Right lobe of liver (tissue), 6 donors: ENCODE measurements at regions not wholly inside any gene's neighbourhood (a gene's known extent, or its start where the extent isn't known, plus 50 kb on each side); places are given as distances from the start of the nearest gene placed in this dataset.

Experiments
- ATAC-seq, 4 donors: fragments of 200-7000 bp; cut with Tn5 transposase; one replicate each; pipeline ENCODE4 v1.9.1; 2020; ENCODE audit warnings: mild to moderate bottlenecking in 4 of 4, moderate library complexity in 4 of 4
- DNase-seq, 3 donors: peaks; one replicate each; pipeline ENCODE4 v3.0.0-alpha.2; 2020
- H3K27ac ChIP-seq, 3 donors: fragments of 200-600 bp; one replicate each; pipeline ENCODE4 v1.8.0; 2022
- H3K27me3 ChIP-seq, 2 donors: fragments of 200-600 bp; one replicate each; pipeline ENCODE4 v1.8.0; 2022
- H3K36me3 ChIP-seq, 4 donors: fragments of 200-600 bp; sonication (generic) in 1 of 4; one replicate each; pipeline versions ENCODE4 v1.5.1 to v1.8.0; 2017 to 2022; ENCODE audit warnings: control low read depth in 1 of 4
- H3K4me1 ChIP-seq, 4 donors: fragments of 200-600 bp; sonication (generic) in 1 of 4; one replicate each; pipeline versions ENCODE4 v1.5.1 to v1.8.0; 2017 to 2022; ENCODE audit warnings: control low read depth in 1 of 4
- H3K4me3 ChIP-seq, 3 donors: fragments of 200-600 bp; one replicate each; pipeline ENCODE4 v1.8.0; 2022
- H3K9me3 ChIP-seq, 4 donors: fragments of 200-600 bp; sonication (generic) in 1 of 4; one replicate each; pipeline versions ENCODE4 v1.5.1 to v1.8.0; 2017 to 2022; ENCODE audit warnings: control low read depth in 1 of 4
- POLR2A ChIP-seq: fragments of 450-650 bp; IDR thresholded peaks from one replicate; pipeline ENCODE4 v1.6.1; 2017; ENCODE audit warnings: antibody characterized with exemption, mild to moderate bottlenecking
- WGBS: methylation state at CpG from one replicate; pipeline ENCODE4 v1.1.6; 2018; ENCODE audit warnings: low coverage, low lambda C conversion rate; ENCODE audit not compliant: insufficient coverage; ENCODE audit errors: missing lambda C conversion rate; 5-methylcytosine and 5-hydroxymethylcytosine counted together
- intact Hi-C, 2 donors: fragments of 100-400 bp; cut with DNase I; formaldehyde crosslinking; loops; one replicate each; pipeline versions ENCODE4 v1.11.2 to v1.14.1; 2022
- TF ChIP-seq, protein P1 (sequence below), 4 donors: fragments of 200-600 bp in 3 of 4; fragments of 450-650 bp in 1 of 4; IDR thresholded peaks; one replicate each; pipeline versions ENCODE4 v1.5.1 to v1.8.0; 2016 to 2022; ENCODE audit warnings: antibody characterized with exemption in 4 of 4, mild to moderate bottlenecking in 2 of 4
- donor health status: DM: no; HTN: yes; CAD: no.
- donor health status: DM: no; HTN: no; CAD: no.
- donor health status: DM: no; HTN: no; CAD: no.
- donor health status: DM: no; HTN: yes; CAD: no.
- donor health status: DM: no; HTN: yes; CAD: no.

DNA sequence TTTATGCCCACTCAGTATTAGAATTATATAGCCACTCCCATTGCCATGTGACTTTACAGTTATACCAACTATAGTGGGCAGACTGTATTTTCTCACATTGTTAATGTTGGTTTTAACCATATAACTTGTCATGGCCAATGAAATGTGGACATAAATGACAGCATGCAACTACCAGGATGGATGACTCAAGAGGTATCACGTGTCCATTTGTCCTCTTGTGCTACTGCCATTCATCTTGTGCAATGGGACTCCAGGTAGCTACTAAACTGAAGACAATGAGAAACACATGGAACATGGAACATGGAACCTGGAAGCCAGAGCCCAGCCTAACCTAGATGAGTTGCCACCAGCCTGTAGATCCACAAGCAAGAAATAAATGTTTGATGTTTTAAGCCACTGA is 242.7 kb upstream of the IPO5 start:
- Histone ChIP-seq H3K4me3 (no peak overlapping the region), H3K9me3 (peaks cover 0 to 6% (median 0%) of the 10 kb centered on the region in 4 donors), H3K27me3 (no peaks in the 10 kb centered on the region), H3K4me1 (no peaks in the 10 kb centered on the region), H3K36me3 (no peaks in the 10 kb centered on the region), H3K27ac (no peak overlapping the region)
- 57% methylated on average over 1 of the region's 1 CpG for WGBS
- intact Hi-C loops = no loop called here
- TF ChIP-seq, protein P1, sequence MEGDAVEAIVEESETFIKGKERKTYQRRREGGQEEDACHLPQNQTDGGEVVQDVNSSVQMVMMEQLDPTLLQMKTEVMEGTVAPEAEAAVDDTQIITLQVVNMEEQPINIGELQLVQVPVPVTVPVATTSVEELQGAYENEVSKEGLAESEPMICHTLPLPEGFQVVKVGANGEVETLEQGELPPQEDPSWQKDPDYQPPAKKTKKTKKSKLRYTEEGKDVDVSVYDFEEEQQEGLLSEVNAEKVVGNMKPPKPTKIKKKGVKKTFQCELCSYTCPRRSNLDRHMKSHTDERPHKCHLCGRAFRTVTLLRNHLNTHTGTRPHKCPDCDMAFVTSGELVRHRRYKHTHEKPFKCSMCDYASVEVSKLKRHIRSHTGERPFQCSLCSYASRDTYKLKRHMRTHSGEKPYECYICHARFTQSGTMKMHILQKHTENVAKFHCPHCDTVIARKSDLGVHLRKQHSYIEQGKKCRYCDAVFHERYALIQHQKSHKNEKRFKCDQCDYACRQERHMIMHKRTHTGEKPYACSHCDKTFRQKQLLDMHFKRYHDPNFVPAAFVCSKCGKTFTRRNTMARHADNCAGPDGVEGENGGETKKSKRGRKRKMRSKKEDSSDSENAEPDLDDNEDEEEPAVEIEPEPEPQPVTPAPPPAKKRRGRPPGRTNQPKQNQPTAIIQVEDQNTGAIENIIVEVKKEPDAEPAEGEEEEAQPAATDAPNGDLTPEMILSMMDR (IDR thresholded peaks at IDR 0.05) = no peak
- TF ChIP-seq POLR2A = no peak
- ATAC-seq = no peak
- no peak for DNase-seq

DNA sequence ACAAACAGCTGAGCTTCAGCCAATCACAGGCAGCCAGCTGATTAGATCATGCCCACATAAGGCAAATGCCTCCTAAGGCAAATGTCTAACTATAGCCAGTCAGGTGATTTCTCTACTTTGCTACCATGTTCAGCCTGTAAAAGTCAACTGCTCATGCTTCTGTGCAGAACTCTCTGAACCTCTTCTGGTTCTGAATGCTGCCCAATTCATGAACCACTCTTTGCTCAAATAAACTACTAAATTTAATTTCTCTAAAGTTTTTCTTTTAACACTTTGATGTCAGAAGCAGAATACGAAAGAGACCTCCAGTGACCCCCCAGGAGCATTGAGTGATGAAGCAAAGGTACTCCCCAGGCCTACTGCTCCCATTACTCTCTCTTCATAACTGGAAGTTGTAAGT is 240.7 kb upstream of the IPO5 start:
- Histone ChIP-seq H3K36me3 (no peaks in the 10 kb centered on the region), H3K4me3 (no peak overlapping the region), H3K27ac (no peak overlapping the region), H3K27me3 (no peaks in the 10 kb centered on the region), H3K9me3 (peaks cover 0 to 6% (median 0%) of the 10 kb centered on the region in 4 donors), H3K4me1 (no peaks in the 10 kb centered on the region)
- DNase-seq = no peak
- WGBS = 63% methylated on average over 1 of the region's 1 CpG
- intact Hi-C loops = no loop called here
- TF ChIP-seq, protein P1 (IDR thresholded peaks at IDR 0.05) = no peak
- TF ChIP-seq POLR2A = no peak
- no peak for ATAC-seq

DNA sequence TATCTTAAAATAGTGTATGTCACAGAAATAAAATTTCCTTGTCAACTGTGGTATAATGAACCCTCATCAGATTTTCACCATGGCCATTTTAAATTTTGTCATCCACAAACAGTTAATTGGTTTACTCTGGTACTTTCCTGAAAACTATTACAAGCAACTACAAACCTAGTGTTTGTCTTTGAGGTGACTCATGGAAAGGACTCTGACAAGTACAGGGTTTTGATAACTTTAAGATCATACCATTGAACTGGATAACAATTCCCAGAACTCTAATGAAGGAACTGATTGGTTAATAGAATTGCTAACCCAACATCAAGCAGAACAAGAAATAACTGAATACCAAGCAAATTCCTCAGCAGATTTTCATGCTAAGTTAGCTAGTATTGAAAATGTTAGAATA is 237.7 kb upstream of the IPO5 start:
- intact Hi-C loops = no loop called here
- ATAC-seq (peak in 1 of 4 donors; percentile 21), DNase-seq (no peak)
- TF ChIP-seq, protein P1 (IDR thresholded peaks at IDR 0.05) = no peak
- no peak for TF ChIP-seq POLR2A
- no peaks in the 10 kb centered on the region for H3K4me1 ChIP-seq
- H3K27me3 ChIP-seq = no peaks in the 10 kb centered on the region
- H3K4me3 ChIP-seq = no peak overlapping the region
- no peak overlapping the region for H3K27ac ChIP-seq
- peaks cover 0 to 6% (median 0%) of the 10 kb centered on the region in 4 donors for H3K9me3 ChIP-seq
- H3K36me3 ChIP-seq = no peaks in the 10 kb centered on the region

DNA sequence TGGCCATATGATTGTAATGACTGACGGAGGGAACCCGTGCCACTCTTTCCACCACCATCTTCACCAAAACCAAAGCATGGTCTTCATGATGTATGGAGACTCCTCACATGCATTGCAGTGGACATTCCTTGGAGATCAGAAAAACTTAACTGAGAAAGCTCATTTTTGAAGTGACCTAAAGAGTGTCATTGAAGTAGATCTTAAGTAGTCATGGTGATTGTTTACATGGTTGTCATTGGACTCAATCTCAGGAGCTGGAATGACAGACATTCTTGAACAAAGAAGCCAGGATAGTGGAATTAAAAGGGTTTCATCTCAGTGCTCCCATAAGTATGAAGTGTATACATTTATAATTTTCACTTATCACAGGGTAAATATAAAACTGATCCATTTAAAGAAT is 236.7 kb upstream of the IPO5 start:
- H3K27me3 ChIP-seq = no peaks in the 10 kb centered on the region
- no peak overlapping the region for H3K4me3 ChIP-seq
- peaks cover 0 to 6% (median 0%) of the 10 kb centered on the region in 4 donors for H3K9me3 ChIP-seq
- TF ChIP-seq POLR2A = no peak
- TF ChIP-seq, protein P1 (IDR thresholded peaks at IDR 0.05) = no peak
- no peak for ATAC-seq
- WGBS = 78% methylated on average over 2 of the region's 2 CpGs
- H3K36me3 ChIP-seq = no peaks in the 10 kb centered on the region
- H3K27ac ChIP-seq = no peak overlapping the region
- intact Hi-C loops = no loop called here
- no peaks in the 10 kb centered on the region for H3K4me1 ChIP-seq
- DNase-seq = no peak

DNA sequence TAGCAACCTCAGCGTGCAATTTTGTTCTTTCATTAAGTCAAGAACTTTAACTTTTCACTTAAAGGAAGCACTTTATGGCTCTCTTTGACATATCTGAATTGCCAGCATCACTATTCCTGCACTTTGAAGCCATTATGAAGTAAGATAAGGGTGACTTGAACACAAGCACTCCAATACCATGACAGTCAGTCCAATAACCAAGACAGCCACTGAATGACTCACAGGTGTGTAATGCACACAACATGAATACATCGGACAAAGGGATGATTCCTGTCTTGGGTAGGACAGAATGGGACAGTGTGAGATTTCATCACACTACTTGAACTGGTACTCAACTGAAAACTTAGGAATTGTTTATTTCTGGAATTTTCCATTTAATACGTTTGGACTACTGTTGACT is 233.7 kb upstream of the IPO5 start:
- H3K27ac ChIP-seq = no peak overlapping the region
- intact Hi-C loops = no loop called here
- TF ChIP-seq POLR2A = no peak
- TF ChIP-seq, protein P1 (IDR thresholded peaks at IDR 0.05) = no peak
- ATAC-seq = no peak
- no peak for DNase-seq
- H3K36me3 ChIP-seq = no peaks in the 10 kb centered on the region
- no peaks in the 10 kb centered on the region for H3K27me3 ChIP-seq
- WGBS = 76% methylated on average over 3 of the region's 3 CpGs
- no peaks in the 10 kb centered on the region for H3K9me3 ChIP-seq
- H3K4me1 ChIP-seq = no peaks in the 10 kb centered on the region
- no peak overlapping the region for H3K4me3 ChIP-seq
